ENCODE measurements at regions not wholly inside any gene's neighbourhood (a gene's known extent, or its start where the extent isn't known, plus 50 kb on each side); places are given as distances from the start of the nearest gene placed in this dataset.

DNA sequence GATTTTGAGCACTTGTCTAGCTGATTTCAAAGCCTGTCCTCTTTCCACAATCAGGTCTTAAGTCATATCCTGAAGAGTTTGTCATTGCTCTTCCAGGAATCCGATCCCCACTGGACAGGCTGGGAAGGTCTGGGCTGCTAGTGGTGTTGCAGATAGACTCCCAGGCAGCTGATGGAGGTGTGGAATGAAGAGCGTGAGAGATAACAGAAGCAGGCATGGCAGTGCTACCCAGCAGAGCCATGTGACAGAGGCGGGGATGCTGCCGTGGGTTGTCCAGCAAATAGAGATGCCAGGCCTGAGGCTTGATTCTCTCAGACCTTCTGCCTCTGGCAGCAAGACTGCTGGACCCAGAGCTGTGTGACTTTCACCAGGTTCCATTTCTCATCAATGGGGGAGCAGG, 116.5 kb upstream of the EEPD1 start:
- Histone ChIP-seq H3K27ac (peak overlapping the region; percentile 58 to 88 (median 78)), H3K27me3 (no peaks in the 10 kb centered on the region), H3K9me3 (replicated peaks in 1 of 3) (no peaks in the 10 kb centered on the region), H3K36me3 (replicated peaks in 1 of 2) (no peaks in the 10 kb centered on the region), H3K4me3 (no peak overlapping the region), H3K4me1 (replicated peaks in 1 of 2) (peaks cover 11 to 23% of the 10 kb centered on the region in 2 donors)
- DNase-seq = peak in 5 of 7 donors; percentile 29 to 61 (median 40)
- 55 to 100% (median 74%) methylated on average over 2 to 4 of the region's 4 CpGs for WGBS, 4 donors
- TF ChIP-seq POLR2A (IDR thresholded peaks at IDR 0.05) = no peak
- TF ChIP-seq, protein P1, sequence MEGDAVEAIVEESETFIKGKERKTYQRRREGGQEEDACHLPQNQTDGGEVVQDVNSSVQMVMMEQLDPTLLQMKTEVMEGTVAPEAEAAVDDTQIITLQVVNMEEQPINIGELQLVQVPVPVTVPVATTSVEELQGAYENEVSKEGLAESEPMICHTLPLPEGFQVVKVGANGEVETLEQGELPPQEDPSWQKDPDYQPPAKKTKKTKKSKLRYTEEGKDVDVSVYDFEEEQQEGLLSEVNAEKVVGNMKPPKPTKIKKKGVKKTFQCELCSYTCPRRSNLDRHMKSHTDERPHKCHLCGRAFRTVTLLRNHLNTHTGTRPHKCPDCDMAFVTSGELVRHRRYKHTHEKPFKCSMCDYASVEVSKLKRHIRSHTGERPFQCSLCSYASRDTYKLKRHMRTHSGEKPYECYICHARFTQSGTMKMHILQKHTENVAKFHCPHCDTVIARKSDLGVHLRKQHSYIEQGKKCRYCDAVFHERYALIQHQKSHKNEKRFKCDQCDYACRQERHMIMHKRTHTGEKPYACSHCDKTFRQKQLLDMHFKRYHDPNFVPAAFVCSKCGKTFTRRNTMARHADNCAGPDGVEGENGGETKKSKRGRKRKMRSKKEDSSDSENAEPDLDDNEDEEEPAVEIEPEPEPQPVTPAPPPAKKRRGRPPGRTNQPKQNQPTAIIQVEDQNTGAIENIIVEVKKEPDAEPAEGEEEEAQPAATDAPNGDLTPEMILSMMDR (IDR thresholded peaks at IDR 0.05) = no peak
- intact Hi-C loops (cut with DNase I) = no loop called here

DNA sequence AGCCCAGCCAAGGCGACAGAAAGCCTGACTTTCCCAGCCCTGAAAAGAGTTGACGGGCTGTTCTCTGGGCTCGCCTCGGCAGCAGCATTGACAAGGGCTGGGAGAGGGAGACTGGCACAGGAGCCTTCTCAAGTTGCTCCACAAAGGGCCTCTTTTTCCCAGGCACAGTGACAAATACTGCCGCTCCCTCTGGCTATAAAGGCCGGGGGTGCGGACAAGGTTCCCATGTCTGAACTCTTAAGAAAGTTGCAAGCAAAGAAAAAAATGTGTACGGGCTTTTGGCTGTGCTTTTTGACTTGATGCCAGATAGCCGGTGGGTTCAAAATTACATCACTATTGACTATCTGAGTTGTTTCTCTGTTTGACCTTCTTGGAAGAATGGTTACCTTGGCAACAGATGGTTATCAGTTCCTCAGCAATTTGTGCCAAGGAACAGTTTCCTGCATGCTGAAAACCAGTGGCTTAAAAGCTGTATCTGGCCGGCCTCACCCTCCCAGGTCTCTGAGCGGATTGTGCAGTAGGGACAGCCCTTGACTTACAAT, 115.9 kb upstream of the EEPD1 start:
- Histone ChIP-seq H3K4me3 (peak overlapping the region in 1 of 4 donors; percentile 15), H3K27me3 (no peaks in the 10 kb centered on the region), H3K36me3 (replicated peaks in 1 of 2) (no peaks in the 10 kb centered on the region), H3K9me3 (replicated peaks in 1 of 3) (no peaks in the 10 kb centered on the region), H3K4me1 (replicated peaks in 1 of 2) (peaks cover 11 to 23% of the 10 kb centered on the region in 2 donors), H3K27ac (peak overlapping the region; percentile 58 to 88 (median 78))
- DNase-seq = peak; percentile 68 to 90 (median 86)
- intact Hi-C loops (cut with DNase I) = no loop called here
- 3 to 11% (median 7%) methylated on average over 8 to 11 of the region's 11 CpGs for WGBS, 4 donors
- TF ChIP-seq, protein P1 (IDR thresholded peaks at IDR 0.05) = no peak
- peak in 1 of 2 donors; percentile 21 for TF ChIP-seq POLR2A (IDR thresholded peaks at IDR 0.05)

DNA sequence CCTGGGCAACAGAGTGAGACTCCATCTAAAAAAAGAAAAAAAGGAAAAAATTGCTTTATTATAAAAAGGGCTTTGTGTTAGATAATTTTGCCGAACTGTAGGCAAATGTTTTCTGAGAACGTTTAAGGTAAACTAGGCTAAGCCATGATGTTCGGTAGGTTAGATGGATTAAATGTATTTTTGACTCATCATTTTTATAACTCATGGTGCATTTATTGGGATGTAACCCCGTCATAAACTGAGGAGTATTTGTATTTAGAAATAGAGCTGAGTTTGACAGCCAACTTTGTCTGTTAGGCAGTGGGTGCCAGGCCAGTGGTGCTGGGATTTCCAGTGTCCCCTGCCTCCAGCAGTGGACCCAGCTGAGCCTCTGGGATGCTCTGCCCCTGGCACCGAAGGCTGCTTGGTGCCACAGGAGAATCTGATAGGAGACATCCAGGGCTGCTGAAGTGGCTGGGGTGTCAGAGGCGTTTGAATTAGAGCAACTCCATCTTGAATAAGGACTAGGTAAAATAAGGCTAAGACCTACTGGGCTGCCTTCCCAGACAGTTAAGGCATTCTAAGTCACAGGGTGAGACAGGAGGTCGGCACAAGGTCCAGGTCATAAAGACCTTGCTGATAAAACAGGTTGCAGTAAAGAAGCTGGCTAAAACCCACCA, 114.9 kb upstream of the EEPD1 start:
- intact Hi-C loops (cut with DNase I) = no loop called here
- TF ChIP-seq, protein P1 (IDR thresholded peaks at IDR 0.05) = no peak
- TF ChIP-seq POLR2A (IDR thresholded peaks at IDR 0.05) = no peak
- H3K4me1 ChIP-seq (replicated peaks in 1 of 2) = peaks cover 11 to 23% of the 10 kb centered on the region in 2 donors
- H3K36me3 ChIP-seq (replicated peaks in 1 of 2) = no peaks in the 10 kb centered on the region
- peak overlapping the region in 3 of 5 donors; percentile 0 to 83 (median 63) for H3K27ac ChIP-seq
- WGBS, 4 donors = 81 to 87% (median 83%) methylated on average over 7 of the region's 7 CpGs
- DNase-seq = no peak
- H3K27me3 ChIP-seq = no peaks in the 10 kb centered on the region
- H3K4me3 ChIP-seq = no peak overlapping the region
- no peaks in the 10 kb centered on the region for H3K9me3 ChIP-seq (replicated peaks in 1 of 3)

DNA sequence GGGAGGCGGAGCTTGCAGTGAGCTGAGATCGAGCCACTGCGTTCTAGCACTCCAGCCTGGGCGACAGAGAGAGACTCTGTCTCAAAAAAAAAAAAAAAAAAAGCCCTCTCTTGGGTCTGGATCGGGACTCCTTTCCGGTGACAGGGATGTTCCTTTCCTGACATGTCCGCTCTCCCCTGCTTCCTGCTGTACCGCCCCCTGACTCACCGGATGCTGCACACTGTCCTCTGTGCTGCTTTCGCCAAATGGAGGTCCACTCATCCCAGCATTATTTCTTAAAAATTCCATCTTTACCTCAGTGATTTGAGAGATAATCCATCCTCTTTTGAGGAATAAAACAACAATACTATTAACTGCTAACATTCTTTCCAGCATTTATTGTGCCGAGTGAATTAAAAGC, 113.8 kb upstream of the EEPD1 start:
- H3K27ac ChIP-seq = no peak overlapping the region
- no peaks in the 10 kb centered on the region for H3K27me3 ChIP-seq
- no peak overlapping the region for H3K4me3 ChIP-seq
- peaks cover 11 to 25% of the 10 kb centered on the region in 2 donors for H3K4me1 ChIP-seq (replicated peaks in 1 of 2)
- no peaks in the 10 kb centered on the region for H3K36me3 ChIP-seq (replicated peaks in 1 of 2)
- intact Hi-C loops (cut with DNase I) = no loop called here
- WGBS, 4 donors = 71 to 79% (median 76%) methylated on average over 10 to 11 of the region's 11 CpGs
- peak in 2 of 7 donors; percentile 27 to 30 for DNase-seq
- H3K9me3 ChIP-seq (replicated peaks in 1 of 3) = no peaks in the 10 kb centered on the region
- TF ChIP-seq, protein P1 (IDR thresholded peaks at IDR 0.05) = no peak
- no peak for TF ChIP-seq POLR2A (IDR thresholded peaks at IDR 0.05)

All from adrenal gland (tissue), 9 donors.